ENCODE measurements at regions not wholly inside any gene's neighbourhood (a gene's known extent, or its start where the extent isn't known, plus 50 kb on each side); places are given as distances from the start of the nearest gene placed in this dataset.

DNA sequence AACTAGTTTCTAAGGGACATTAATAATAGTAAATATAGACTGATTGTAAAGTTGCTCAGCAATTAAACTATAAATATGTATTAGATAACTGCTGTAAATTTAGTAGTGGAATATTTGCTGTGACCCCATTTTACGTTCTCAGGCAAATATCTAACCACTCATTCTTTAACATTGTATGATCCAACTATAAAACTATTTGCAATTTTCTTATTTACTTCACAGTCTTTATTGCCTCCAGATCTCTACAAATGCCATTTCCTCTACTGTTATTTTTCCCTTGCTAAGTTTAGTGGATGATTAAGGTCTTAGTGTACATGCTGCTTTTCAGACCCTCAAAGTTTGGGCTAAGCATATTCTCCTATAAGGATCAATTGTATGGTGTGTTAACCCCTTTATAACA is 526.2 kb upstream of the ST8SIA4 start:
- TF ChIP-seq, protein P1, sequence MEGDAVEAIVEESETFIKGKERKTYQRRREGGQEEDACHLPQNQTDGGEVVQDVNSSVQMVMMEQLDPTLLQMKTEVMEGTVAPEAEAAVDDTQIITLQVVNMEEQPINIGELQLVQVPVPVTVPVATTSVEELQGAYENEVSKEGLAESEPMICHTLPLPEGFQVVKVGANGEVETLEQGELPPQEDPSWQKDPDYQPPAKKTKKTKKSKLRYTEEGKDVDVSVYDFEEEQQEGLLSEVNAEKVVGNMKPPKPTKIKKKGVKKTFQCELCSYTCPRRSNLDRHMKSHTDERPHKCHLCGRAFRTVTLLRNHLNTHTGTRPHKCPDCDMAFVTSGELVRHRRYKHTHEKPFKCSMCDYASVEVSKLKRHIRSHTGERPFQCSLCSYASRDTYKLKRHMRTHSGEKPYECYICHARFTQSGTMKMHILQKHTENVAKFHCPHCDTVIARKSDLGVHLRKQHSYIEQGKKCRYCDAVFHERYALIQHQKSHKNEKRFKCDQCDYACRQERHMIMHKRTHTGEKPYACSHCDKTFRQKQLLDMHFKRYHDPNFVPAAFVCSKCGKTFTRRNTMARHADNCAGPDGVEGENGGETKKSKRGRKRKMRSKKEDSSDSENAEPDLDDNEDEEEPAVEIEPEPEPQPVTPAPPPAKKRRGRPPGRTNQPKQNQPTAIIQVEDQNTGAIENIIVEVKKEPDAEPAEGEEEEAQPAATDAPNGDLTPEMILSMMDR (IDR thresholded peaks at IDR 0.05; ENCODE audit: partially characterized antibody, unreplicated experiment) = no peak
- H3K4me1 Mint-ChIP-seq (ENCODE audit: low read depth, unreplicated experiment) = peaks cover 4% of the 10 kb centered on the region
- H3K9me3 Mint-ChIP-seq (ENCODE audit: unreplicated experiment) = no peaks in the 10 kb centered on the region
- H3K27me3 Mint-ChIP-seq (ENCODE audit: unreplicated experiment) = no peaks in the 10 kb centered on the region
- H3K27ac Mint-ChIP-seq (ENCODE audit: unreplicated experiment) = no peak overlapping the region
- no peak overlapping the region for H3K4me3 Mint-ChIP-seq (ENCODE audit: unreplicated experiment)
- DNase-seq = no peak
- H3K36me3 Mint-ChIP-seq (ENCODE audit: unreplicated experiment) = no peaks in the 10 kb centered on the region

GRCh38 chr5:101425339-101425859 is 522.3 kb upstream of the ST8SIA4 start:
- TF ChIP-seq, protein P1 (IDR thresholded peaks at IDR 0.05; ENCODE audit: partially characterized antibody, unreplicated experiment) = no peak
- no peaks in the 10 kb centered on the region for H3K27me3 Mint-ChIP-seq (ENCODE audit: unreplicated experiment)
- H3K4me3 Mint-ChIP-seq (ENCODE audit: unreplicated experiment) = no peak overlapping the region
- no peaks in the 10 kb centered on the region for H3K9me3 Mint-ChIP-seq (ENCODE audit: unreplicated experiment)
- H3K36me3 Mint-ChIP-seq (ENCODE audit: unreplicated experiment) = no peaks in the 10 kb centered on the region
- no peak for DNase-seq
- no peak overlapping the region for H3K27ac Mint-ChIP-seq (ENCODE audit: unreplicated experiment)
- no peaks in the 10 kb centered on the region for H3K4me1 Mint-ChIP-seq (ENCODE audit: low read depth, unreplicated experiment)

DNA sequence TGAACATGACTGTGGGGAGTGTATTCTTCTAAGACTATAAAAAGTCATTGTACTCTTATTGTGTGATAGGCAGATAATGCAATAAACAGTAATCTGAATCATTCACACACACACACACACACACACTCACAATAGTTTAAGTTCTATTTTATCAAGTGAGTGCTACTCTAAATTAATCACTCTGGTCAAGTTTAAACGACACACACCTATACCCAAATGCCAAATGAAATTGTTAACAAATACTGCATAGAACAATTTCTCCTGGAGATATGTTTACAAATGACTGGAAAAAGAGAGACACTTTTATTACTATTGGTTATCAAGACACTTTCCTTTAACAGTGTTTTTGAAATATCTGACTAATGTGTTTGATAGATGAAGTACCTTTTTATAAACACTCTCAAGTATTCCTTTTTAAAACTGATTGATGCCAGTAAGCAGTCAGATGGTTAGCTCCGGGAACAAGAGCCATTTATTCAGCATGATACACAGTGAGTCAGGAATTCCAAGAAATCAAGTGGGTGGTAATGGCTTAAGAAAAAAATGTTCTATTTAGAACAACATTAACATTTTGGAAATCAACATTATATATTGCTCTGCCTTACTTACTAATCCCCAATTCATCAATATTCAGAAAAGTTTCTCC is 521.6 kb upstream of the ST8SIA4 start:
- no peak for DNase-seq
- Mint-ChIP-seq H3K27ac (ENCODE audit: unreplicated experiment) (no peak overlapping the region), H3K9me3 (ENCODE audit: unreplicated experiment) (no peaks in the 10 kb centered on the region), H3K4me1 (ENCODE audit: low read depth, unreplicated experiment) (no peaks in the 10 kb centered on the region), H3K36me3 (ENCODE audit: unreplicated experiment) (no peaks in the 10 kb centered on the region), H3K4me3 (ENCODE audit: unreplicated experiment) (no peak overlapping the region), H3K27me3 (ENCODE audit: unreplicated experiment) (no peaks in the 10 kb centered on the region)
- TF ChIP-seq, protein P1 (IDR thresholded peaks at IDR 0.05; ENCODE audit: partially characterized antibody, unreplicated experiment) = no peak

DNA sequence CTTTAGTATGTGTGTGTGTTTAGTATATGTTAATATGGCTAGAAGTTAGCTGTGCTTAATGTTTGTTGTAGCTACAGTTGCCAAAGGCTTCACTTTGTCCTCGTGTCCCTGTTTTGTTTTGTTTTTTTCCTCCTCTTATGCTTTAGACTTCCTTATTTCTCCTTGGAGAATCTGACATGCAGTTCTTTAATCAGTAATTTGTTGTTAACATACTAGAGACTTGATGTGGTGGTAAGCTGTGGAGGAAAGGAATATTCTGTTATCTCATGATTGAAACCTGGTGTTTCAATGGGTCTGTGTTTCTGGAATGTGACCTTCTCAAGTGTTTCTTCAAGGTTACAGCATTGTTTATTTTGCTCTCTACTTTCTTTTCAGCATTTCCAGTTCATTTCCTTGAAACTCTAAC is 515.6 kb upstream of the ST8SIA4 start:
- TF ChIP-seq, protein P1 (IDR thresholded peaks at IDR 0.05; ENCODE audit: partially characterized antibody, unreplicated experiment) = no peak
- no peak overlapping the region for H3K27ac Mint-ChIP-seq (ENCODE audit: unreplicated experiment)
- no peaks in the 10 kb centered on the region for H3K9me3 Mint-ChIP-seq (ENCODE audit: unreplicated experiment)
- no peaks in the 10 kb centered on the region for H3K27me3 Mint-ChIP-seq (ENCODE audit: unreplicated experiment)
- peaks cover 1% of the 10 kb centered on the region for H3K4me1 Mint-ChIP-seq (ENCODE audit: low read depth, unreplicated experiment)
- no peak overlapping the region for H3K4me3 Mint-ChIP-seq (ENCODE audit: unreplicated experiment)
- DNase-seq = no peak
- no peaks in the 10 kb centered on the region for H3K36me3 Mint-ChIP-seq (ENCODE audit: unreplicated experiment)

DNA sequence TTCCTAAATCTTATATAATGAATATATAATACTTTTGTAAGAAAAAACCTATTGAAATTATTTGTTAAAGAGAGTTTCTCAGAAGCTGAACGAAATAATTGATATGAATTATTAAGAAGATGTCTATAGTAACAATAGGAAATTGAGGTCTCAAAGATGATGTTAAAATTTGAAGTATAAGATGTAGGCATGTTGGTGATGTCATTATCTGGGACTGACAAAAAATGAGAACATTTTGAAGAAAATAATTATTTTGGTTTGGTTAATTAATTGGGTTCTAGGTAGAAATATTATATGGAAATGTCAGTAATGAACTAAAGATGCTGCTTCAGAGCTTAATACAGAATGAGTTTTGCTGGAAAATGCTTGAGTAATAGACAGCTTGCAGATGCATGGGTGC is 501.4 kb upstream of the ST8SIA4 start:
- Mint-ChIP-seq H3K4me1 (ENCODE audit: low read depth, unreplicated experiment) (no peaks in the 10 kb centered on the region), H3K36me3 (ENCODE audit: unreplicated experiment) (no peaks in the 10 kb centered on the region), H3K27ac (ENCODE audit: unreplicated experiment) (no peak overlapping the region), H3K9me3 (ENCODE audit: unreplicated experiment) (no peaks in the 10 kb centered on the region), H3K4me3 (ENCODE audit: unreplicated experiment) (no peak overlapping the region), H3K27me3 (ENCODE audit: unreplicated experiment) (no peaks in the 10 kb centered on the region)
- TF ChIP-seq, protein P1 (IDR thresholded peaks at IDR 0.05; ENCODE audit: partially characterized antibody, unreplicated experiment) = no peak
- no peak for DNase-seq

All from glutamatergic neuron (in vitro differentiated cells).